Adrenal gland (tissue), 5 donors: ENCODE measurements at regions not wholly inside any gene's neighbourhood (a gene's known extent, or its start where the extent isn't known, plus 50 kb on each side); places are given as distances from the start of the nearest gene placed in this dataset.

Experiments used
- POLR2A ChIP-seq, 2 donors: fragments of 450-650 bp; IDR thresholded peaks; one replicate each; pipeline ENCODE4 v1.6.1; 2017; ENCODE audit warnings: antibody characterized with exemption in 2 of 2, mild to moderate bottlenecking in 2 of 2, moderate library complexity in 1 of 2
- TF ChIP-seq, protein P1 (sequence below), 6 experiments: fragments of 450-650 bp in 4 of 6; fragments of 200-600 bp in 2 of 6; sonication (generic) in 1 of 6; IDR thresholded peaks; 1 replicate in 5 of 6; 2 replicates in 1 of 6; pipeline versions ENCODE4 v1.5.1 to v1.8.0; 2016 to 2021; ENCODE audit warnings: antibody characterized with exemption in 6 of 6, mild to moderate bottlenecking in 2 of 6, moderate library complexity in 1 of 6
- donor health status: DM: no; HTN: no; CAD: no.

DNA sequence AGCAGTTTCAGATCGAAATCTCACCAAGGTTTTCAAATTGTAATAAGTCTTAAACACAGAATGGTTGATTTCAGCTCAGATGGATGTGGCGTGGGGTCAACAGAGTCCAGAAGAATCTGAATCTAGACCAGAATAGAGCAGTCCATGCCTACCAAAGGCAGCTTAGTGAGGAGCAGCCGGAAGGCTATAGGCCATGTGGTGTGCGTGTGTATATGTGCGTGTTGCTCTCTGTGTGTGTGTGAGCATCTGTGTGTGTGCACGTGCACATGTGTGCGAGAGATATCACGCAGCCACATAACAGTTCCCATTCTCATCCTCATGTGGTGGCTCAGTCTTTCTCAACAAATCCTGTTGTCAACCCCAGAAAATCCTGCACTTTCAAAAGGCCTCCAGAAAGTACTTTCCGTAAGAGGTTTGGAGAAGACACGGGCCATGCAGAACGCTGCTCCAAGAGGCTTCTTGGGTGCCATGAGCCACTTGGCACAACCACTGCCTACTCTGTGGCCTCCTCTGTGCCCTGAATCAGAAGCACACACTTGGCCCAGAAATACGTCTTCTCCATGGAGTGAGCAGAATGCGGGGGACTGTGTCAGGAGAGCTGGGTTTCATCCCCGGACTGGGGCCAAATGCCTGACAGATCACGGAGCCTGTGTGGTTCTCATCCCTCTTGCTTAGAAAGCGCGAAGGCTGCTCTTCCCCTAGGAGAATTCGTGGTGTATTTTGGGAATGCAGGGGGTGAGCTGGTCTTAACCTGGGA lies 67.3 kb downstream of the ACKR3 start:
- TF ChIP-seq, protein P1, sequence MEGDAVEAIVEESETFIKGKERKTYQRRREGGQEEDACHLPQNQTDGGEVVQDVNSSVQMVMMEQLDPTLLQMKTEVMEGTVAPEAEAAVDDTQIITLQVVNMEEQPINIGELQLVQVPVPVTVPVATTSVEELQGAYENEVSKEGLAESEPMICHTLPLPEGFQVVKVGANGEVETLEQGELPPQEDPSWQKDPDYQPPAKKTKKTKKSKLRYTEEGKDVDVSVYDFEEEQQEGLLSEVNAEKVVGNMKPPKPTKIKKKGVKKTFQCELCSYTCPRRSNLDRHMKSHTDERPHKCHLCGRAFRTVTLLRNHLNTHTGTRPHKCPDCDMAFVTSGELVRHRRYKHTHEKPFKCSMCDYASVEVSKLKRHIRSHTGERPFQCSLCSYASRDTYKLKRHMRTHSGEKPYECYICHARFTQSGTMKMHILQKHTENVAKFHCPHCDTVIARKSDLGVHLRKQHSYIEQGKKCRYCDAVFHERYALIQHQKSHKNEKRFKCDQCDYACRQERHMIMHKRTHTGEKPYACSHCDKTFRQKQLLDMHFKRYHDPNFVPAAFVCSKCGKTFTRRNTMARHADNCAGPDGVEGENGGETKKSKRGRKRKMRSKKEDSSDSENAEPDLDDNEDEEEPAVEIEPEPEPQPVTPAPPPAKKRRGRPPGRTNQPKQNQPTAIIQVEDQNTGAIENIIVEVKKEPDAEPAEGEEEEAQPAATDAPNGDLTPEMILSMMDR (IDR thresholded peaks at IDR 0.05), result no peak
- no peak for TF ChIP-seq POLR2A (IDR thresholded peaks at IDR 0.05)
